HG03135 (cell line): ENCODE measurements at regions not wholly inside any gene's neighbourhood (a gene's known extent, or its start where the extent isn't known, plus 50 kb on each side); places are given as distances from the start of the nearest gene placed in this dataset.

Experiments used
- ATAC-seq: cut with Tn5 transposase; IDR thresholded peaks from one replicate; pipeline ENCODE4 v1.9.1; 2021; ENCODE audit warnings: mild to moderate bottlenecking, moderate library complexity; ENCODE audit not compliant: unreplicated experiment

GRCh38 chr11:116601814-116602636 is 170.8 kb downstream of the BUD13 start:
- no peak for ATAC-seq

DNA sequence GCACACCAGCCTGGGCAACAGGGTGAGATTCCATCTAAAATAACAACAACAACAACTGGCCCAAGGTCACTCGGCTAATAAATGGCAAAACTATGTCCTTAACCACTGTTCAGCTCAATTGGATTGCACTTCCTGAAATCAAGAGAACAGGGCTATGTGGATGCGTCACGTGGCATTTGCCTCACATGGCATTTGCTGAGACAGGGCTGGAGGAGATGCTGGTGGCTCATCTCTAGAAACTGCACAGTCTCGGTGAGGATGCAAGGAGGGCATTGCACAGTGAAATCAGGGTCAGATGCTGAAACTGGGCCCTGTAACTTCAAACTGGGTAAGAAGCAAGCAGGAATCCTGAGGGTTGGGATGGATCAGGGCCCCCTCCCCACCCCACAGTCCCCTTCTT is 171.9 kb downstream of the BUD13 start:
- ATAC-seq, result no peak

DNA sequence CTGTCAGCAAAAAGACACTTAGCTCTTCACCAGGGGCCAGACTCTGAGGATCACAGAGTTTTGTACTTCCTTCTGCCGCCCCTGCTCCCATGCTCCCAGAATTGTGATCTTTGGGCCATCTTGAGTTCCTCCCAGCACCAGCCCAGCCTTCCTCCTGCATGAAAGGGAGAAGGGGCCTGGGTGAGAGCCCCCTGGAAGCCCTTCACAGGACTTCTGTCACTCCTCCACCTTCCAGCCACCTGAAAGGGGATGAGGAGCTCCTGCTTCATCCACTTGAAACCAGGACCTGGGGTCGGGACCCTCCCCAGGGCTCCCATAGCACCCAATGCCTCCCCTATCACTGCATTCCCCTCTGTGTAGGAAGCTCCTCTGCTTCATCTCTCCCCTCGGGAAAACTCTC is 174.2 kb downstream of the BUD13 start:
- no peak for ATAC-seq

GRCh38 chr11:116598036-116598435 is 174.8 kb downstream of the BUD13 start:
- no peak for ATAC-seq

- no peak for ATAC-seq
Observed at GRCh38 chr11:116596346-116597260, 176.2 kb downstream of the BUD13 start.

DNA sequence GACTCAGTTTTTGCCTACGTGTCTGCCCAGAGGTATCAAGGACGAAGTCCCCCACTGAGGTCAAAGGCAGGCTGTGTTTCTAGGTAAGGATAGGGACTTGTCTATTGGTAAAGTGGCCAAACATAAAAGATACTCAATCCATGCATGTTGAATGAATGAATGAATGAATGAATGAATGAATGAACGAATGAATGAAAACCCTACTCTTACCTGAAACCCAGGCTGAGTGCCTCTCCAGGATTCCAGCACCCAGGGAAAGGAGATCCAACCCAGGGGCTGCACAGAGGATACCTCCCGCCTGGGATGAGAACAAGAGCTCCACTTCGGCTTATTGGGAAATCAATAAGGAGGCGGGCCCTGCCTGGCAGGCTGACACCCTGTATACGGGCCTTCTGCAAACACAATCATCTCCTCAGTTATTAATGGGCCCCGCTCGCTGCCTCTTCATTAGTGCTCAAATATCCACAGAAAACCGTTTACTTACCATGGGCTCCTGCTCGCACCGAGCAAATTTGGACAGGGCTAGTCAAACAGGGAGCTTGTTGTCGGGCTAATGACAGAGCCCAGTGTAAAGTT is 177.4 kb downstream of the BUD13 start:
- no peak for ATAC-seq

GRCh38 chr11:116590844-116591570 is 181.8 kb downstream of the BUD13 start:
- no peak for ATAC-seq

DNA sequence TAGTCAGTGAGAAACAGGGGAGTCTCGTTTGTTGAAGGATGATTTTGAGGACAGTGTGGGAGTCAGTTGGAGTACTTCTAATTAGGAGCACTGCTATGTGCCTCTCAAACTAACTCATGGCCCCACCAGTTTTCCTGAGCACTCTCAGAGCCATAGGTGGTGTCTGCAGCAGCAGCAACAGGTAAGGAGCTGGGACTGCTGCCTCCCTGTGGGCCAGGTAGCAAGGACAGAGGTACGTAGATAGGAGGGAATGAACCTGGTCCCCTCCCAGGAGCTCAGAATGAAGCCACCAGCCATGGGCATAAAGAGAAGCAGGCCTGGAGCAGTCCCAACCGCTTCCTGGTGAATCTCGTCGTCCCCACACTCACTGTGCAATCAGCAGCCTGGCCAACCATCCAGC is 183.4 kb downstream of the BUD13 start:
- no peak for ATAC-seq

GRCh38 chr11:116586392-116586791 is 186.4 kb downstream of the BUD13 start:
- ATAC-seq, result no peak

GRCh38 chr11:116582571-116582970 is 190.2 kb downstream of the BUD13 start:
- no peak for ATAC-seq

- ATAC-seq, result no peak
Observed at GRCh38 chr11:116581349-116581748, 191.4 kb downstream of the BUD13 start.

DNA sequence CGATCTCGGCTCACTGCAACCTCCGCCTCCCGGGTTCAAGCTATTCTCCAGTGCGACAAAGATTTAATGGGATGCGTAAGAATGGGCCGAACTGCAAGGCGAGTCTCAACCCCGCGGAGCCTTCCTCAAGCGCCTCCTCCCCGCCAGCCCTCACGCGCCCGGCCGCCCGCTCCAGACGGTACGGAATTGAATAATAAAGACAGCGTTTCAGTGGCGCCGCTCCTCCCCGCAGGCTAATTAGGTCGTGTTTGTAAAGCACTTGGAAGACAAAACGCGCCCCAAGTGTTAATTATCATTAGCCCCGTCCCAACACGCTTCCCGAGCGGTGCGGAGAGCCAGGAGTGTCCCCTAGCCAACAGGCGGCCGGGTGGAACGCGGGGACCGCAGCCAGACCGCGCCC is 192.0 kb downstream of the BUD13 start:
- ATAC-seq, result no peak

GRCh38 chr11:116579857-116580727 is 192.7 kb downstream of the BUD13 start:
- ATAC-seq, result no peak

GRCh38 chr11:116579031-116579653 is 193.6 kb downstream of the BUD13 start:
- no peak for ATAC-seq

DNA sequence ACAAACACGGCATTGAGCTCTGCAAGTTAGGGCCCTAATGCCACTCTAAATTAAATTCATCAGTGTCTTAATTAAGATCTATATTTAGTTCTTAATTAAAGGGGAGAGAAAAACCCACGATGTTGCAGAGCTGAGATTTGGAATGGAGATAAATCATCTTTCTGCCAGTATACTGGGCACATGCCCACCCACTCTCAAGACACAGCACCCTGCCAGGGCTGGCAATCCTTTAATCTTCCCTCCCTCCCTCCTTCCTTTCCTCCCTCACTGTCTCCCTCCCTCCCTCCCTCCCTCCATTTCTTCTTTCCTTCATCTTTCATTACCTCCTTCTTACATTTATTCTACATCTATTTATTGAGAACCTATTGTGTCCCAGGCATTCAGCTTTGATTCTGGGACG is 194.8 kb downstream of the BUD13 start:
- ATAC-seq, result no peak

GRCh38 chr11:116577273-116577672 is 195.5 kb downstream of the BUD13 start:
- no peak for ATAC-seq

- no peak for ATAC-seq
Observed at GRCh38 chr11:116576526-116576925, 196.3 kb downstream of the BUD13 start.

DNA sequence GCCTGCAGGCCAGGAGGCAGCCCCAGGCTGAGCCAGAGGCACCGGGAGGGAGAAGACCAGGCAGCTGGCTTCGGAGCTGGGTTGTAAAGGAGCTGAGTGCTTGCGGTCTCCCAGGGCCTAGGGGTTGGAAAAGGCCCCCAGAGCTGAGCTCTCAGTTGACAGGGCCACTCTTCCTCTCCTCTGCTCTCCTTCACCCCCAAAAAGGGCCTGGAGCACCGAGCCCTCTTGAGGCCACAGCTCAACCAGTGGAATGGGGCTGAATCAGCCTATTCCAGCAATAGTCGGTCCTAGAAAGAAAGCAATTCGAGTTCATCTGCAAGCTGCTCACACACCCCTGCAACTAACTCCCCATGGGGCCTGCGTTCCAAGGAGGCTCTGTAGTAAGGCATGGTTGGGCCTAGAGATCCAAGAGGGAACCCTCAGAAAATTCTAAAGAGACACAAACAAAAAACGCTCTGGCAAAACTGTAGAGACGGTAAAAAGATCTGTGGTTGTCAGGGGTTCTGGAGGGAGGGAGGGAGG is 205.0 kb downstream of the BUD13 start:
- no peak for ATAC-seq

DNA sequence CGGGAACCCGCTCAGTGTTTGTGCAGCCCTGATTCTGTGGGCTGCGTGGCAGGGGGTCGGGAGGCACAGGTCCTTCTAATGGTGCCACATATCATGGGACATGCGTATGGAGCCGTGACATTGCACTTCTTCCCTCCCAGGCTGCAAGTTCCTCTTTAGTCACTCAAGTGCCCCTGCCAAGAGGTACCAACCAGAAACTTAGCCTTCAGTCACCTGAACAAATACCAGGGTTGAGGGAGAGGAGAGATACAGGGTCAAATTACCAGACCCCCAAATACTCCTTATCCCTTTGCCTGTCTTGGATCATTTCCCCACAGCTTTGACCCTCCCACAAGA is 209.1 kb downstream of the BUD13 start:
- no peak for ATAC-seq
